HG02943 (cell line): ENCODE measurements at regions not wholly inside any gene's neighbourhood (a gene's known extent, or its start where the extent isn't known, plus 50 kb on each side); places are given as distances from the start of the nearest gene placed in this dataset.

ENCODE experiments used
- ATAC-seq: cut with Tn5 transposase; IDR thresholded peaks from one replicate; pipeline ENCODE4 v1.9.1; 2021; ENCODE audit warnings: mild to moderate bottlenecking, low read depth, moderate library complexity; ENCODE audit not compliant: unreplicated experiment

DNA sequence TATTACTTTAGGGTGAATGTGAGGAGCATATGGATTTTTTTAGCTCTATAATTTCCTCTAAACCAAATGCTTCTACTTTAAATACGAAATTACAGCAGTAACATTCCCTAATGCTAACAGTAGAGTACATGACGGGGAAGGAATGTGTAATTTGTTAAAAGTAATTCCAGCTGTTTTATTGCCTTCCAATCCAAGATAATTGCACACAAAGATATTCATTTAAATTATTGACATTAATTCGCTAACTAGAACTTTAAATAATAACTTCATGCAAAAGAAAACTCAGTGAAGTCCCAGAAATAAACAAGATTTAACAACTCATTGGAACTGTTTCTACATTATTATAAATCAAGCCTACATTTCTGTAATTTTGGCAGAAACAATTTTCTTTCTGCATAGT, 261.4 kb upstream of the CFAP20DC start:
- ATAC-seq: no peak

DNA sequence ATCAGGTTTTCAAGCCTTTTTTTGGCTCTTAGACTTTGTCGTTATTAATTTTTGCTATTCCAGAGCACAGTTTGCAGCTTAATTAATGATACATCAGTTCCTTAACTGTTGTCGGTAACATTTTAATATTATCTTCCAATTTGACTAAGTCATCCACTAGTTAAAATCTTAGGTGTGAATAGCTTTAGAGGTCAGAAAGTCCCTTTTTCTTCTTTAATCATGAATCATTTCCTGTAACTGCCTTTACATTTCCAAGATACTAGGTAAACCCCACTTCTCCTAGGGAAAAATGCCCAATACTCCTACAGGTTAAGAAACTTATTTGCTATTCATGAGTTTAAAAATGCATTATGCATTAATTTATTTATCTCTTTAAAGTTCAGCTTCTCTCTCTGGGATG, 260.9 kb upstream of the CFAP20DC start:
- no peak for ATAC-seq

DNA sequence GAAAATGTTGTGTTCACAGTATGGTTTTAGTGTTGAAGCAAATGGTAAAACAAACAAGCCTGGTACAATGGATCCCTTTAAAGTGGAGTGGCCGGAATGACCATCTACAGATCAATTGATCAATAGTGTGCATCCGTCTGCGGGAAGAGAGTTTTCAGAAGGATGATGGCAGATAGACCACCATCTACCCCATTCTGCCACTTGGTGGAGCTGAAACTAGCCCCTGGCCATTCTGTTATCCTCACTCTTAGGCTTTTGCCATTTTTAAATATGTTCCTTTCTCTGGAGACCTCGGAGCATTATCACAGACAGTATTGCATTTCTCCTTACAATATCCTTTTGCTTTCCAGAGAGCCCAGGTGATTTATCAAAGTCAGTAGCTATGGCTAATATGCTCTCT, 258.9 kb upstream of the CFAP20DC start:
- ATAC-seq: no peak

DNA sequence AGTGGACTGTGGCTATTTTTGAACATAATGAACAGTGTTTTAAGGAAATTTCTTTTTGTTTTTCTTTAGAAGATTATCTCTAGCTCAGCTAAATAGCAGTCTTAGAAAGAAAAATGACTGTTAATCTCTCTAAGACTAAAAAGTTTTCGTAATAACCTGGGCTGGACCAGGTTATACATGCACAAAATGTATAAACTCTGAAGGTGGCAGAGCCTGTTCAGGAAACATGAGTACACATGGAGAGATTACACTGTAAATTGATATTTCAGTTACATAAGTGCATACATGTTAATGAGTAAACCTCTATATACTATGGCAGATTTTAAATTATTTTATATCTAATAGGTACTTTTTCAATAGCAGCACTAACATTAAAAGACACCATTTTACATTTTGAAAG, 258.2 kb upstream of the CFAP20DC start:
- ATAC-seq: no peak

DNA sequence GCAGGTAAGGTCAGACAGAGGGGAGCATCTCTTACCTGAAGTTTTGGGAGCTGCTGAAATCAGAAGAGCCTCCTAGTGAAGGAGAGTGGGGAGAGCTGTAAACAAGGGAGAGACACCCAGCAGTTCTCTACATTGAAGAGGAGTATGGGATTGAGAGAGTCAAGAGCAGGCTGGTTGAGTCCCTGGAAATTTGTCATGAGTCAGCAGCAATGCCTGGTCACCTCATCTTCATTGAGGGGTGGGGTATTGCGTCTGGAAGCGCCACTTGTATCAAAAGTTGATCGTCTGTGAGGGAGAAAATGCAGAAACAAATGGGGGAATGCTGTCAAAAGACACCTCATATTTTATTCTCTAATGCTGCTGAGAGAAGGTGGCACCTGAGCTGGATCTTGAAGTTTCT, 256.6 kb upstream of the CFAP20DC start:
- no peak for ATAC-seq

DNA sequence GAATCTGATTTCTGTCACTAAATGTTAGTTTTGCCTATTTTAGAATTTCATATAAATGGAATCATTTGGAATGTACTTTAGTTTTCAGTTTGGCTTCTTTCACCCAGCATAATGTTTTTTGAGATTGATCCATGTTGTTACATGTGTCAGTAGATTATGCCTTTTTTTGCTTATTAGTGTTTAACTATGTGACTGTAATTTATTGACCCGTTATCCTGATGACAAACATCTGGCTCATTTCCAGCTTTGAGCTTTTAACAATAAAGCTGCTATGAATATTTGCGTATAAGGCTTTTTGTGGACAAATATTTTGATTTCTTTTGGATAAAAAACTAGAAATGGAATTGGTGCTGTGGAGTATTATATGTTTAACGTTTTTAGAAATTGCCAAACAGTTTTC, 254.5 kb upstream of the CFAP20DC start:
- ATAC-seq: no peak

DNA sequence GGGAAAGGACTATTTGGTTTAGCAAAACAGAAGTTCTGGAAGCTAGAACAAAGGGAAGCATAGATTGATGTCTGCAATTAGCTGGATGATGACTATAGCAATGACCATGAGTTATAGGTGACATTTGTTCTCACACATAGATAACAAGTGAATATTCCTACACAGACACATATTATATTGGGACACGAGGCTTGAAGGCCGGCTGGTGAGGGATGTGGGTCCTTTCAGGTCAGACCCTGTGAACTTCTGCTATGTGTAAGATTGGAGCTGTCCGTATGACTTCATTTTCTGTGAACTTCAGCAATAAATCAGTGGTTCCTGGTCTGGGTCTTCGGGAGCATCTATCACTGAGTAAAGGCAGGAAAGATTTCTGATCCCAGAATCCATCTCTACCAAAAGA, 253.6 kb upstream of the CFAP20DC start:
- no peak for ATAC-seq

DNA sequence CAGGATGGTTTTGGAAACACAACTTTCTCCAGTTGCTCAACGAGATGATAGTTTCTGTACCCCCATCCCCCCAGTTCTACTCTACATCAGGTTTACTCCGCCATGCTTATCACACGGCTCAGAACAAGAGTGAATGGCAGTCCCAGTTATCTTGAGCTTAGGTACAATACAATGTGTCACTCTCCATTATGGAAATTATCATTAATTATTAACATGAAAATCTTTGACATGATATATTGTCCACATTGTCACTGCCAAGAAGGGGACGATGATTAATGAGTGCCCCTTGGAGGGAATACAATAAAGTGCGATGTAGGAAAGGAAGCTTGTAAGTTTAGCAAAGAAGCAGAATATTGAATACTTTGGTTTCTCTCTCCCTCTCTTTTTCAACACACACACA, 252.6 kb upstream of the CFAP20DC start:
- ATAC-seq: no peak

DNA sequence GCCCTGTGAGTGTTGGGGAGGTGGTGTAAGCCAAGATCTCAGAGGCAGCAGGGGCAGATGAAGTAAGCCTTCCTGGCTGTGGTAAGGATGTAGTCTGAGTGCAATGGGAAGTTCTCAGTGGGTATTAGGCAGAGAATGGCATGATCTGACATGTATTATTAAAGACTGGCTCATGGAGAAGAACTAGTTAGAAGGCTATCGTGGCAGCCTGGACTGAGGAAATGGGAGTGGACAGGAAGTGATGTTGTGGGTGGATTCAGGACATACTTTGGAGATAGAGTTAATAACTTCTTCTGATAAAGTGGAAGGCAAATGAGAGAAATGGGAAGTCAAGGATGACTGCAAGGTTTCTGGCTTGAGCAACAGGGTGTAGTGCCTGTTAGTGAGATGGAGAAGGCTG, 250.9 kb upstream of the CFAP20DC start:
- no peak for ATAC-seq

DNA sequence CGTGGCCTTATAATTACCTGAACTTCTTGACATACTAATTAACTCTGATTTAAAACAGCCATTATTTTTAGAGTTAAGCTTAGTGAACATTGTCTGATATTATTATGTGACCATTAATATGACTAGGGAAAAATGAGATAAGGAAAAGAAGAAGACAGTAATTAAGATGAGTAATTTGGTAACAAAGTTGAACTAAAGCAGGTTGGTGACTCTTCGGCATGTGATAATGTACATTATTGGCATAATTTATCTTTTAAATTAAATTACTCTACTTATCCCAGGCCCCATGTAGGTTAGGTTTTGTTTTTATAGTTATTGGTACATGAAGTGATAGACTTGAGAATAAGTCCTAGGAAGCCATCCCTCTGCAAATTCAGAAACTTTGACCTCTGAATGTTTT, 249.7 kb upstream of the CFAP20DC start:
- no peak for ATAC-seq

DNA sequence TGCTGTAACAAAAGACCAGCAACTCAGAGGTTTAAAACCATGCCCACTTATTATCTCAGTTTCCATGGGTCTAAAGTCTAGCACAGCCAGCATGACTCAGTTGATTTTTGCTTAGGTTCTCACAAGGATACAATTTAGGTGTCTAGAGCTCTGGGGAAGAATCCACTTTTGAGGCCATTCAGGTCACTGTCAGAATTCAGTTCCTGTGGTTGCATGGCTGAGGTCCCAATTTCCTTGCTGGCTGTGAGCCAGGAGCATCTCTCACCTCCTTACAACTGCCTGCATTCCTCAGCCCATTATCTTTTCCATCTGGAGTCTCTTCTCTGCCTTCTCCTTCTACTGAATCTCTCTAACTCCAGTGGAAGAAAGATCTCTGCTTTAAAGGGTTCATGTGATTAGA, 240.5 kb upstream of the CFAP20DC start:
- no peak for ATAC-seq

DNA sequence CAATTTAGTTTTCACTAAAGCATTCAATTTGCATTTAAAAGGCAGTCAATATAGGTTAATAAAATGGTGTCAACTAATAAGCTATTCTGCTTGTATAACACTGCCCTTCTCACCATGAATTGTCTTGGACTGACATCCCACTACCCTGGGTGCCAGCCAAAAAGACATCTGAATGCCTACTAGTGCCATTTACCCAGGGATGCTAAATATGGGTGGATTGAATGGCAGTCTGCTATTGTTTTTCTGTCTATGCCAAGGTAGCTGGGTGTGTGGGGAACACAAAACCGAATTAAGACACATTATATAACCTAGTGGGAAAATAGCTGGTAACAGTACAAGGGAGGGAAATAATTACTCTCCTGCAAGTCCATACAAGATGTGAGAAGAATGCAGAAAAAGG, 240.0 kb upstream of the CFAP20DC start:
- no peak for ATAC-seq

DNA sequence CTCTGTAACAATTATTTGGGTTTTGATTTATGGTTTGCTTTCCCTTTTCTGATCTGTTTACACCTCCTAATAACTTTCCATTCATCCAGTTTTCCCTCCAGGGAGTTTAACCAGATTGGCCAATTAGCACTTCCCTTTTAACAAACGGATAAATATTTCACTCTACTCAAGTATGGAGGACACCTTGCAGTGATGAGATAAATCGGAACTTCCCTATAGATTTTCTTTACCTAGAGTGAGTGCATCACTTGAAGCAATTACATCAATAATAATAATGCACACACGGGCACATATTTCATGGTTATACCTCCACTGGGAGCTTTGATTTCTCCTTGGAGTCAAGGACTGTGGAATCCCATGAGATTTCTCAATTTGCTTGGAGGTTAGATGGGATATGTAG, 239.1 kb upstream of the CFAP20DC start:
- no peak for ATAC-seq

DNA sequence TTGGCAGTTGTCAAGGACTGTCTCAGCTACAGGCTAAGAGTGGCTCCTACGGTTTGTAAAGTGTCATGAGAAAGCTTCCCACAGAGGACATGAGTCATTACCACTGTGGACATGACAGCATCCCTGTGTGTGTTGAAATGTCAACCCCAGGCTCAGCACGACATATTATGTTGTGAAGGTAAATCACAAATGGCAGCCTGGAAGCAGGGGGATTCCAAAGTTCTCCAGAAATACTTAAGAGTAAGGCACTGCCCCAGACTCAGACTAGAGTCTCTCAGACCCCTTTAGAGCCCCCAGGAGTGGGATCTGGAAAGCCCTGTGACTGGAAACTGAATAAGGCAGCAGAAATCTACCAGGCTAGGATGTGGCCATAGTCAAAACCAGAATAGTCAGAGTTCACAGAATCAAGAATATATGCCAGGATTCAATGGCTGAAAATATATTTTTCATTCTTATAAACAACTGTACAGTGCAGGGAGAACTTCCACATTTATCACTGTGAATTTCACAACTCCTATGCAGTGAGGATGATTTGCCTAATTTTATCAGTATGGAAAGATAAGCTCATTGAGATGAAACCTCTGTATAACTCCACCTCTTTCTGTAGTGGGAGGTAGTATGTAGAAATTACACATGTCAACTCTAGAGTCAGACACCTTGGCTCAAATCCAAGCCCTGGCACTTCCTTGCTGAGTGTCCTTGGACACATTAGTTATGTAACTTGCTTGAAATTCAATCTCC, 237.1 kb upstream of the CFAP20DC start:
- no peak for ATAC-seq

DNA sequence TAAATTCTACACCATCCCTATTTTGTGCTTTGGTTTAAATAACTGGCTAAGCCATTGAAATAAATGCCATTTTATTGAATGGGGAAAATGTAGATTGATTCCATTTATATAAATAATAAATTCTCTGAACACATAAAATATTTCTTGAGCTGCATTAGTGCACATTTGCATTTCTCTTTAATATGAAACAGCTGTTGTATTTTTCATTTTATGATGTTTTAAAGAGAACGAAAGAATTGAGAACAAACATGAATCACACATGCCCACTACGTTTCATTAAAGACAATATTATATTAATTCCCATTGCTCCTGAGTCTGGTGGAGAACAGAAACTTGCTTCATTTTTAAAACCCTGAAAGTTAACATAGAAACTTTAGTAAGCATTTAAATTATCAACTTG, 235.7 kb upstream of the CFAP20DC start:
- ATAC-seq: no peak

DNA sequence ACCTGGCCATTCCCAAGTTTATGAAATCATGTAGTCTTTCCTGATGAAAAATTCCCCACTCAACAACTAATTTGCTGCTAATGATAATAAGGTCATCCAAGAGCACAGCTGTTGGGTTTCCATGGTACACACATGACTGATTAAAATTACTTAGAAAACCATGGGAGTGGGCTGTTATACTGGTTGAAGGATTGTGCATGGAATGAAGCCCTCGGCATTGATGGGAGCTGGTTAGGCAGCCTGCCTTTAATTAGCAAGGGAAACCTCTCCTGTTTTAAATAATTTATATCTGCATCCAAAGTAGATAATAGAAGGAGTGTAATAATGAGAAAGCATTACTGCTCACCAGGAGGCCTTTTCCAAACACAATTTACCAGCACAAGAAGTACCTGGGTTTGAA, 235.1 kb upstream of the CFAP20DC start:
- no peak for ATAC-seq

DNA sequence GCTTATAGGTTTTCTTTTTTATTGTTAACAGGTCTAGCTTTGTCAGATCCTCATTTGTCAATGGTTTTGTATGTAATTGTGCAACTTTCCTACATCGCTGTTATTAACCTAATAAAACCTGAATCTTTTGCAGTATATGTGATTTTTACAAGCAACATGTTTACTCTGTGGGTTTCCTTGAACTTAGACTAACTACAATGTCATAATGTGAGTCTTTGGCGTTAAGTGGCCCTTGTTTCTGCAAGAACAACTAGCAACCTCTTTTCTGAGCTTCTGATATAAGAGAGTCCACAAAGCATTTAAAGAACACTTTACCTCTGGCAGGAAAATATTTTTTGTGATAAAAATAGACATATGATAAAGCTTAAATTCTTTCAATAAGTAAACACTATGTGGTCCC, 230.3 kb upstream of the CFAP20DC start:
- ATAC-seq: no peak

DNA sequence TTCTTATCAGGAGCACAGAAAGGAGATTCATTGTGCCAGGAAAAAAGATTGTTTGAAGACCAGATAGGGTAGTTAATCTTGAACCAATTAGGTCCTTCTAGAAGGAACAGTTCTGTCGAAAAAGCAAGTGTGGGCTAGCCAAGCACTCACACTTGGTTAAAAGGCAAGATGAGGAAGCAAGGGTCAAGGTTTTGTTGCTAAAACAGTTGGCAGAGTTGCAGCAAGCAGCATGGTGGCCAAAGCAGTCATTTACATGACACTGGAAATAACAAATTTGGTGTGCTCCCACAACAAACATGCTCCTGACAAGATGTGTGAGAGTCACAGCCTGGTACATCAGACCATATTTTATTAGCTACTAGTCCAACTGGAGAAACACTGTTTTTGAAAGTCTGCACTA, 228.0 kb upstream of the CFAP20DC start:
- no peak for ATAC-seq

DNA sequence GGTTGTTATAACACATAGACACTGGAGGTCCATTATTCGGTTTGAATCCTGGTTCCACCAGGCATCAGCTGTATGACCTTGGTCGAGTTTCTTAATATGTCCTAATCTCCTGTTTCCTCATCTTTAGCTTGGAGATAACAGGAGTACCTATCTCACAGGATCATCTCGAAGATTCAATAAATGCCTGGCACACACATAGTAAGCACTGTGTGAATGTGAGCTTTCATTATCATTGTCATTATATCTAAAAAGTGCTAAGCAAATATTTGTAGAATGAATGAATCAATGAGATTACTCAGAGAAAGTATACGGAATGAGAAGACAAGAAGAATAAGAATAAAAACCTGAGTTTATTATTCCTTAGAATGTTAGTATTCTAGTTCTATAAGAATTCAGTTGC, 227.4 kb upstream of the CFAP20DC start:
- no peak for ATAC-seq

DNA sequence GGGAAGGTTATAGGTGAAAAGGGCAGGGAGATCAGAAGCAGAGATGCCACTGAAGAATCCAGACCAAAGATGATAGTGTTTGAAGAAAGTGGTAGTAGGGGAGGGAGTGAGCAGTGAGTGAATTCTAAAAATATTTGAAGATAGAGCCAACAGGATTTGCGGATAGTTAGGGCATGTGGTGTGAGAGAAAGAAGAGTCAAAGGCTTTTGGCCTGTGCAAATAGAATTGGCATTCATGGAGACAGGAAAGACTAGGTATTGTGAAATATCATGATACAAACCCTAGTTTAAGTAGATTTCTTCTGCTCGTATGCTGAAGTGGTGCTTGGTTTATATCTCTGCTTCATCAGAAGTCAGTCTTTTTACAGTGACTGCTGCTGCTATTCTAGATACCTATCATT, 224.2 kb upstream of the CFAP20DC start:
- ATAC-seq: no peak

DNA sequence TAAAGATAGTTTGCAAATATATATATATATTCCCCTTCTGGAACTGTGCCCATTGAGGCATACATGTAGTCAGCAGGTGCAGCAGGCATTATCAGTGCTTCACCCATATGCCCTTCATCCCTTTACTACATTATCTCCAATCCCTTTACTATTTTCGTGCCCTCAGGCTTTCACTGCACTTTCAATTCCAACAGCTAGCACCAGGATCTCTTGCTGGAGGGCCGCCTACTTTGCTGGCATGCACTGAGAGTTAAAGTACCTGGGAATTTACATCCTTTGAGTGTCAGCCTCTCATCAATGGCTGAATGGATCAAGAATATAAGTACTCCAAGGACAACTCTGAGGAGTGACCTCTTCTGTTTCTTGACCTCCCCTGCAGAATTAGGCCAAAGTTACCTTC, 222.1 kb upstream of the CFAP20DC start:
- ATAC-seq: no peak

DNA sequence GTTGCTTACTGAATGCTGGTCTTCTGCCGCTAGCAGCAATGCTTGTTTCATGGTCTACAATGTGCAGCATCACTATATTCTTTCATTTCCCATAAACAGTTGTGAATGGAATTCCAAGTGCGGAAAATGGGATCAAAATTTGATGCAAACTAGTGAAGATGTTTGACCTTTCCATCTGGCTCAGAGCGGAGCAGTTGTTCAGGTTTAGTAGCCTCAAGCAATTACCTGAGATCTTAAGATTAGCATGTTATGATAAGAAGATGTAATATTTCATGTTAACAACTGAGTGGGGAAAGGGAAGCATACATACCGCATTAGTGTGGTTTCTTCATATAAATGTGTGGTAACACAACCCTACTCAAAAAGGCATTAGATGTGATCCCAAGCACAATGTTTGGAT, 221.1 kb upstream of the CFAP20DC start:
- ATAC-seq: no peak

DNA sequence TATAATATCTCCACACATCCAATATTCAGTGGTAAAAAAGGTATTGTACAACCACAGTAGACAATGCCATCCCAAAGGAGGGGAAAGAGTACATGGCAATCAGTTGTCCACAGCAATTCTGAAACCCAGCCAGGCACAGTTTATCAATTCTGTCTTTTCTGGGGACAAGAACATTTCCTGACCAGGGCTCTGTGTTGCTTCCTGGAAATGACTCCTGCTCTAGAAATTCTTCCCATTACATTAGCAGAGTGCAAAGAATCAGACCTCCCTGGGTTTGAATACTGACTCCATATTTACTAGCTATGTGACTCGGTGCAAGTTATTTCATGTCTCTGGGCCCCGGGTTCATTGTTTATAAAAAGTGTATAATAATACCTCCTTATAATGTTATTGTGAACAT, 220.4 kb upstream of the CFAP20DC start:
- ATAC-seq: no peak
